Spleen (tissue), 11 donors: ENCODE measurements at regions not wholly inside any gene's neighbourhood (a gene's known extent, or its start where the extent isn't known, plus 50 kb on each side); places are given as distances from the start of the nearest gene placed in this dataset.

Experiments used
- DNase-seq: peaks from one replicate; pipeline ENCODE4 v3.0.0-alpha.2; 2020
- H3K27ac ChIP-seq, 8 donors: fragments of 200-600 bp; sonication (generic) in 7 of 8; 1 replicate in 4 of 8; 2 replicates in 4 of 8; pipeline versions ENCODE4 v1.5.0 to v1.8.0; 2016 to 2021; ENCODE audit warnings: inconsistent platforms in 4 of 8, mild to moderate bottlenecking in 4 of 8, moderate library complexity in 1 of 8
- H3K27me3 ChIP-seq, 7 donors: fragments of 200-600 bp; sonication (generic) in 6 of 7; replicated peaks in 1 of 7; 1 replicate in 4 of 7; 2 replicates in 3 of 7; pipeline versions ENCODE4 v1.5.0 to v1.8.0; 2016 to 2021; ENCODE audit warnings: inconsistent platforms in 3 of 7, mild to moderate bottlenecking in 1 of 7
- H3K36me3 ChIP-seq, 6 donors: fragments of 200-600 bp; sonication (generic) in 5 of 6; 1 replicate in 4 of 6; 2 replicates in 2 of 6; pipeline versions ENCODE4 v1.5.0 to v1.8.0; 2016 to 2021; ENCODE audit warnings: inconsistent platforms in 2 of 6
- H3K4me1 ChIP-seq, 6 donors: fragments of 200-600 bp; sonication (generic) in 5 of 6; 1 replicate in 3 of 6; 2 replicates in 3 of 6; pipeline versions ENCODE4 v1.5.0 to v1.8.0; 2016 to 2021; ENCODE audit warnings: inconsistent platforms in 3 of 6
- H3K4me3 ChIP-seq, 8 donors: fragments of 200-600 bp; sonication (generic) in 7 of 8; 1 replicate in 4 of 8; 2 replicates in 4 of 8; pipeline versions ENCODE4 v1.5.0 to v1.8.0; 2016 to 2021; ENCODE audit warnings: inconsistent platforms in 4 of 8, mild to moderate bottlenecking in 4 of 8, moderate library complexity in 2 of 8
- H3K9me3 ChIP-seq, 8 donors: fragments of 200-600 bp; sonication (generic) in 7 of 8; 1 replicate in 4 of 8; 2 replicates in 4 of 8; pipeline versions ENCODE4 v1.5.0 to v1.8.0; 2016 to 2021; ENCODE audit warnings: inconsistent platforms in 4 of 8
- POLR2A ChIP-seq, 3 donors: fragments of 450-650 bp; IDR thresholded peaks; one replicate each; pipeline ENCODE4 v1.5.1; 2017; ENCODE audit warnings: antibody characterized with exemption in 3 of 3, mild to moderate bottlenecking in 1 of 3
- POLR2AphosphoS5 ChIP-seq, 3 donors: sonication (generic); formaldehyde crosslinking; IDR thresholded peaks; one replicate each; pipeline ENCODE4 v1.5.1; 2017; ENCODE audit warnings: antibody characterized with exemption in 3 of 3
- WGBS, 5 donors: extraction: QIAGEN DNeasy Blood & Tissue Kit in 3 of 5; methylation state at CpG; one replicate each; pipeline versions ENCODE4 v1.1.5 to v1.1.7; 2013 to 2018; 5-methylcytosine and 5-hydroxymethylcytosine counted together
- intact Hi-C: fragments of 100-400 bp; cut with DNase I; formaldehyde crosslinking; loops from one replicate; pipeline ENCODE4 v1.15.0; 2023; ENCODE audit warnings: low total_unique reads
- TF ChIP-seq, protein P1 (sequence below), 11 experiments: fragments of 200-600 bp in 7 of 11; fragments of 450-650 bp in 4 of 11; sonication (generic) in 4 of 11; IDR thresholded peaks in 8 of 11; conservative IDR thresholded peaks in 3 of 11; 1 replicate in 7 of 11; 2 replicates in 4 of 11; pipeline versions ENCODE4 v1.4.0 to v1.8.0; 2016 to 2021; ENCODE audit warnings: antibody characterized with exemption in 11 of 11, inconsistent platforms in 4 of 11, mild to moderate bottlenecking in 1 of 11
- donor health status: healthy with polysubstance abuse.
- donor health status: DM: no; HTN: no; CAD: no; lungs with moderate emphysema.
- donor health status: DM: no; HTN: no; CAD: no.
- donor health status: Bipolar disorder and iron deficiency.
- donor health status: healthy.
- donor health status: DM: no; HTN: no; CAD: no.
- donor health status: DM: yes; HTN: yes; CAD: no.

DNA sequence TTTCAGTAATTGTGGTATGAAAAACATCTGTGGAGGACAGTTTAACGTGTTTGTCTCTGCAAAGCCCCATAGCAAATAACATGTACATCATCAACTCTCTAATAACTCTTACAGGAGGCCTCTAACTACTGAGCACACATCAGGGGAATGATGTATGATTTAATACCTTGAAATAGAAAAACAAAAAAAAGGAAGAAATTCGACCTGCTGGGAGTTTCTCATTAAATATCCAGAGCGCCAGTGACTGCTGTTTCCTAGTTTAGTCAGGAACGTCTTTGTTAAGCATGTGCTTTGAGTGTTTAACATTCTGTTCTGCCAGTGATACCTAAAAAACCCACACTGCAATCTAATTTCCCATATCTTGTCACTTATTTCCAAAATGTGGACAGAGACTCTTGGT, 235.4 kb downstream of the PCDH20 start:
- Histone ChIP-seq H3K36me3 (no peaks in the 10 kb centered on the region), H3K9me3 (peaks cover 0 to 3% (median 0%) of the 10 kb centered on the region in 8 donors), H3K4me1 (no peaks in the 10 kb centered on the region), H3K4me3 (no peak overlapping the region), H3K27ac (no peak overlapping the region), H3K27me3 (no peaks in the 10 kb centered on the region)
- 43 to 56% (median 47%) methylated on average over 4 of the region's 4 CpGs for WGBS, 5 donors
- DNase-seq = no peak
- intact Hi-C loops = no loop called here
- no peak for TF ChIP-seq POLR2AphosphoS5 (IDR thresholded peaks at IDR 0.05)
- no peak for TF ChIP-seq POLR2A (IDR thresholded peaks at IDR 0.05)
- TF ChIP-seq, protein P1, sequence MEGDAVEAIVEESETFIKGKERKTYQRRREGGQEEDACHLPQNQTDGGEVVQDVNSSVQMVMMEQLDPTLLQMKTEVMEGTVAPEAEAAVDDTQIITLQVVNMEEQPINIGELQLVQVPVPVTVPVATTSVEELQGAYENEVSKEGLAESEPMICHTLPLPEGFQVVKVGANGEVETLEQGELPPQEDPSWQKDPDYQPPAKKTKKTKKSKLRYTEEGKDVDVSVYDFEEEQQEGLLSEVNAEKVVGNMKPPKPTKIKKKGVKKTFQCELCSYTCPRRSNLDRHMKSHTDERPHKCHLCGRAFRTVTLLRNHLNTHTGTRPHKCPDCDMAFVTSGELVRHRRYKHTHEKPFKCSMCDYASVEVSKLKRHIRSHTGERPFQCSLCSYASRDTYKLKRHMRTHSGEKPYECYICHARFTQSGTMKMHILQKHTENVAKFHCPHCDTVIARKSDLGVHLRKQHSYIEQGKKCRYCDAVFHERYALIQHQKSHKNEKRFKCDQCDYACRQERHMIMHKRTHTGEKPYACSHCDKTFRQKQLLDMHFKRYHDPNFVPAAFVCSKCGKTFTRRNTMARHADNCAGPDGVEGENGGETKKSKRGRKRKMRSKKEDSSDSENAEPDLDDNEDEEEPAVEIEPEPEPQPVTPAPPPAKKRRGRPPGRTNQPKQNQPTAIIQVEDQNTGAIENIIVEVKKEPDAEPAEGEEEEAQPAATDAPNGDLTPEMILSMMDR (IDR thresholded peaks at IDR 0.05 in 8 of 11, conservative IDR thresholded peaks at IDR 0.05 in 3 of 11) = no peak

DNA sequence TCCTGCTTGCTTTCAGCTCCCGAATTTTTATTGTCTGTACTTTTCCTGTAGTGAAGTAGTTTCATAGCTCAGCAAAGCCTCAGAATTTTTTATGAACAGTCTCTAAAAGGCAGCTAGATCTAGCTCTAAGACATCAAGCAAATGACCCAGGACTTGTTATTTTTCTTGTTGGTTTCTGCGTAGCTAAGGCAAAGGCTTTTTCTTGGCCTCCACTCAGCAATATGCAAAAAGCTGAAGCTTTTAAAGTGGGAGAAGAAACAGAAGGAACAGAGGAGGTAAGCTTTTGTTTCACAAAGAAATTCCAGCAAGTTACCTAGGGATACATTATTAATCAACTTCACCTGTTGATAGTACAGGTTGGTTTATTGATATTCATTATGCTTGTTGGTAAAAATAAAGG, 235.9 kb downstream of the PCDH20 start:
- WGBS, 5 donors = 69 to 77% (median 72%) methylated on average over 2 of the region's 2 CpGs
- Histone ChIP-seq H3K9me3 (peaks cover 0 to 3% (median 0%) of the 10 kb centered on the region in 8 donors), H3K27me3 (no peaks in the 10 kb centered on the region), H3K36me3 (no peaks in the 10 kb centered on the region), H3K4me3 (no peak overlapping the region), H3K27ac (no peak overlapping the region), H3K4me1 (no peaks in the 10 kb centered on the region)
- TF ChIP-seq, protein P1 (IDR thresholded peaks at IDR 0.05 in 8 of 11, conservative IDR thresholded peaks at IDR 0.05 in 3 of 11) = no peak
- TF ChIP-seq POLR2A (IDR thresholded peaks at IDR 0.05) = no peak
- TF ChIP-seq POLR2AphosphoS5 (IDR thresholded peaks at IDR 0.05) = no peak
- DNase-seq = no peak
- intact Hi-C loops = no loop called here

DNA sequence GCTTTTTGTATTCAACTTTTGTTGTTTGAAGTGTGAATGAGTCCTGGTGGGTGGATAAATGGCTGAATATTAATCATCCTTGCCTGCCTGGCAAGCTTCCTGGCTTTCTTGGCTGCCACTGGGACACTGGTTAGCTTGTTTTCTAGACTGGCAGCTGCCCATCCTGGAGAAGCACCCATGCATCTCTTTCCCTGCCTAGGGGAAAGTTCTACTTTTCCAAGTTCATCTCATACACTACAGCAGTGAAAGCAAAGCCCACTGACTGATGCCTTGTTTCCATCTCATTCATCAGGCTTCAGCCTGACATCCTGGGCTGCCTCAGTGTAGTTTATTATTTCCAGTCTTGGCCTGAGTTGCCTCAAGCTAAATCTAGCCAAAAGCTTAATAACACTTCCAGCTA, 244.8 kb downstream of the PCDH20 start:
- intact Hi-C loops = no loop called here
- DNase-seq = no peak
- H3K9me3 ChIP-seq = peaks cover 0 to 3% (median 0%) of the 10 kb centered on the region in 8 donors

DNA sequence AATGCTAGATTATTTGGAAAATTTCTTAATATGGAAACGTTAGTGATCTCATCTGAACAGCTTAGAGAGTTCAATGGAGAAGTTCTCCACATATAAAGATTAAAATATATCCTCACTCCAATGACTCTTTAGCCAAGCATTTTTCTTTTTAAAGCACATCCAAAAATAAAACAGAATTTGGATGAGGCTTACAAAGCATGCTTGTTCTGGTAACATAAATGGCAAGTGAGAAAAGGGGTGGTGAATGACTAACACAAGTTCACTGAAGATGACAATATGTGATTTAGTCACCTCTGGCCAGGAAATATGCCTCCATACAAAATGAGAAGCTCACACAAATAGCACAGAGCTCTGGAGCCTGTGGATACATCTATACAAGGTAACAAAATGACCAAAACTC, 253.0 kb downstream of the PCDH20 start:
- Histone ChIP-seq H3K27ac (peak overlapping the region in 1 of 8 donors; percentile 9), H3K36me3 (no peaks in the 10 kb centered on the region), H3K4me1 (no peaks in the 10 kb centered on the region), H3K9me3 (peaks cover 0 to 4% (median 0%) of the 10 kb centered on the region in 8 donors), H3K4me3 (no peak overlapping the region), H3K27me3 (no peaks in the 10 kb centered on the region)
- DNase-seq = no peak
- 40 to 56% (median 44%) methylated on average over 1 of the region's 1 CpG for WGBS, 5 donors
- intact Hi-C loops = no loop called here
- TF ChIP-seq POLR2AphosphoS5 (IDR thresholded peaks at IDR 0.05) (no peak), POLR2A (IDR thresholded peaks at IDR 0.05) (no peak)
- TF ChIP-seq, protein P1 (IDR thresholded peaks at IDR 0.05 in 8 of 11, conservative IDR thresholded peaks at IDR 0.05 in 3 of 11) = no peak

More for the DNA sequence above, 244.8 kb downstream of the PCDH20 start:
- H3K36me3 ChIP-seq = no peaks in the 10 kb centered on the region
- H3K27me3 ChIP-seq = no peaks in the 10 kb centered on the region
- no peaks in the 10 kb centered on the region for H3K4me1 ChIP-seq
- TF ChIP-seq POLR2AphosphoS5 (IDR thresholded peaks at IDR 0.05) (no peak), POLR2A (IDR thresholded peaks at IDR 0.05) (no peak)
- TF ChIP-seq, protein P1 (IDR thresholded peaks at IDR 0.05 in 8 of 11, conservative IDR thresholded peaks at IDR 0.05 in 3 of 11) = no peak
- no peak overlapping the region for H3K4me3 ChIP-seq
- no peak overlapping the region for H3K27ac ChIP-seq
